IPS-15b (cell line): ENCODE measurements at regions not wholly inside any gene's neighbourhood (a gene's known extent, or its start where the extent isn't known, plus 50 kb on each side); places are given as distances from the start of the nearest gene placed in this dataset.

ENCODE experiments used
- H3K27me3 ChIP-seq: one replicate; pipeline ENCODE4 v1.6.1; 2013; ENCODE audit warnings: low read length; ENCODE audit not compliant: control insufficient read depth, insufficient read depth
- H3K36me3 ChIP-seq: one replicate; pipeline ENCODE4 v1.6.1; 2013; ENCODE audit warnings: low read length; ENCODE audit not compliant: control insufficient read depth, insufficient read depth
- H3K4me1 ChIP-seq: one replicate; pipeline ENCODE4 v1.6.1; 2013; ENCODE audit warnings: mild to moderate bottlenecking, low read length; ENCODE audit not compliant: control insufficient read depth, insufficient read depth
- H3K4me3 ChIP-seq: one replicate; pipeline ENCODE4 v1.5.1; 2013; ENCODE audit warnings: low read depth, low read length
- H3K9ac ChIP-seq: one replicate; pipeline ENCODE4 v1.6.1; 2013; ENCODE audit warnings: low read depth, mild to moderate bottlenecking, low read length
- H3K9me3 ChIP-seq: one replicate; pipeline ENCODE4 v1.6.1; 2013; ENCODE audit warnings: mild to moderate bottlenecking, low read length; ENCODE audit not compliant: control insufficient read depth, insufficient read depth

GRCh38 chr5:5592541-5592940 lies 170.1 kb downstream of the ICE1 start:
- H3K9me3 ChIP-seq, result no peaks in the 10 kb centered on the region
- no peaks in the 10 kb centered on the region for H3K4me1 ChIP-seq
- no peaks in the 10 kb centered on the region for H3K27me3 ChIP-seq
- no peak overlapping the region for H3K9ac ChIP-seq
- H3K4me3 ChIP-seq, result no peak overlapping the region
- H3K36me3 ChIP-seq, result no peaks in the 10 kb centered on the region

- no peak overlapping the region for H3K9ac ChIP-seq
- no peaks in the 10 kb centered on the region for H3K9me3 ChIP-seq
- no peaks in the 10 kb centered on the region for H3K27me3 ChIP-seq
- H3K36me3 ChIP-seq, result no peaks in the 10 kb centered on the region
- H3K4me1 ChIP-seq, result no peaks in the 10 kb centered on the region
- no peak overlapping the region for H3K4me3 ChIP-seq
Observed at GRCh38 chr5:5591567-5591966, 169.1 kb downstream of the ICE1 start.

GRCh38 chr5:5589857-5590256 lies 167.4 kb downstream of the ICE1 start:
- no peaks in the 10 kb centered on the region for H3K9me3 ChIP-seq
- H3K4me3 ChIP-seq, result no peak overlapping the region
- no peaks in the 10 kb centered on the region for H3K36me3 ChIP-seq
- no peaks in the 10 kb centered on the region for H3K27me3 ChIP-seq
- H3K4me1 ChIP-seq, result no peaks in the 10 kb centered on the region
- H3K9ac ChIP-seq, result no peak overlapping the region

GRCh38 chr5:5588887-5589826 lies 166.7 kb downstream of the ICE1 start:
- no peaks in the 10 kb centered on the region for H3K9me3 ChIP-seq
- no peak overlapping the region for H3K4me3 ChIP-seq
- H3K4me1 ChIP-seq, result no peaks in the 10 kb centered on the region
- H3K27me3 ChIP-seq, result no peaks in the 10 kb centered on the region
- no peak overlapping the region for H3K9ac ChIP-seq
- no peaks in the 10 kb centered on the region for H3K36me3 ChIP-seq

GRCh38 chr5:5588386-5588785 lies 165.9 kb downstream of the ICE1 start:
- Histone ChIP-seq H3K4me1 (no peaks in the 10 kb centered on the region), H3K36me3 (no peaks in the 10 kb centered on the region), H3K9me3 (no peaks in the 10 kb centered on the region), H3K9ac (no peak overlapping the region), H3K4me3 (no peak overlapping the region), H3K27me3 (no peaks in the 10 kb centered on the region)

GRCh38 chr5:5587474-5587873 lies 165.0 kb downstream of the ICE1 start:
- Histone ChIP-seq H3K36me3 (no peaks in the 10 kb centered on the region), H3K9me3 (no peaks in the 10 kb centered on the region), H3K4me1 (no peaks in the 10 kb centered on the region), H3K4me3 (no peak overlapping the region), H3K9ac (no peak overlapping the region), H3K27me3 (no peaks in the 10 kb centered on the region)

GRCh38 chr5:5586721-5587120 lies 164.2 kb downstream of the ICE1 start:
- Histone ChIP-seq H3K36me3 (no peaks in the 10 kb centered on the region), H3K27me3 (no peaks in the 10 kb centered on the region), H3K9ac (no peak overlapping the region), H3K4me1 (no peaks in the 10 kb centered on the region), H3K4me3 (no peak overlapping the region), H3K9me3 (no peaks in the 10 kb centered on the region)

- H3K36me3 ChIP-seq, result no peaks in the 10 kb centered on the region
- no peaks in the 10 kb centered on the region for H3K9me3 ChIP-seq
- no peaks in the 10 kb centered on the region for H3K27me3 ChIP-seq
- H3K4me3 ChIP-seq, result no peak overlapping the region
- H3K9ac ChIP-seq, result no peak overlapping the region
- H3K4me1 ChIP-seq, result no peaks in the 10 kb centered on the region
Observed at GRCh38 chr5:5585751-5586341, 163.4 kb downstream of the ICE1 start.

GRCh38 chr5:5584751-5585150 lies 162.3 kb downstream of the ICE1 start:
- H3K4me1 ChIP-seq, result no peaks in the 10 kb centered on the region
- no peak overlapping the region for H3K4me3 ChIP-seq
- no peaks in the 10 kb centered on the region for H3K9me3 ChIP-seq
- no peak overlapping the region for H3K9ac ChIP-seq
- no peaks in the 10 kb centered on the region for H3K36me3 ChIP-seq
- H3K27me3 ChIP-seq, result no peaks in the 10 kb centered on the region

- Histone ChIP-seq H3K36me3 (no peaks in the 10 kb centered on the region), H3K27me3 (no peaks in the 10 kb centered on the region), H3K4me3 (no peak overlapping the region), H3K9me3 (no peaks in the 10 kb centered on the region), H3K9ac (no peak overlapping the region), H3K4me1 (no peaks in the 10 kb centered on the region)
Observed at GRCh38 chr5:5584236-5584745, 161.8 kb downstream of the ICE1 start.

GRCh38 chr5:5583832-5584231 lies 161.4 kb downstream of the ICE1 start:
- Histone ChIP-seq H3K27me3 (no peaks in the 10 kb centered on the region), H3K9ac (no peak overlapping the region), H3K4me3 (no peak overlapping the region), H3K36me3 (no peaks in the 10 kb centered on the region), H3K9me3 (no peaks in the 10 kb centered on the region), H3K4me1 (no peaks in the 10 kb centered on the region)
